ENCODE measurements at regions not wholly inside any gene's neighbourhood (a gene's known extent, or its start where the extent isn't known, plus 50 kb on each side); places are given as distances from the start of the nearest gene placed in this dataset.
A peak's percentile ranks its signal among the peaks of the same experiment; 100 is the strongest.

- no peak overlapping the region for H3K27ac Mint-ChIP-seq
- no peaks in the 10 kb centered on the region for H3K36me3 ChIP-seq (ENCODE audit: insufficient read depth, low read length)
- H3K27me3 ChIP-seq (ENCODE audit: insufficient read depth, low read length, poor library complexity, severe bottlenecking): no peaks in the 10 kb centered on the region
- H3K27me3 Mint-ChIP-seq: peaks cover 8 to 37% of the 10 kb centered on the region in 2 donors
- POLR2A ChIA-PET: no interaction called here
- H3K9me3 ChIP-seq (ENCODE audit: low read length): no peaks in the 10 kb centered on the region
- H3K36me3 Mint-ChIP-seq: no peaks in the 10 kb centered on the region
- H3K27ac ChIP-seq (ENCODE audit: low read depth, low read length): no peak overlapping the region
- CTCF ChIA-PET: no interaction called here
- H3K4me3 Mint-ChIP-seq: no peak overlapping the region
- no peak overlapping the region for H3K4me3 ChIP-seq (ENCODE audit: low read length)
- H3K9me3 Mint-ChIP-seq: no peaks in the 10 kb centered on the region
- no peak for DNase-seq
- no peaks in the 10 kb centered on the region for H3K4me1 Mint-ChIP-seq
- H3K4me1 ChIP-seq (ENCODE audit: insufficient read depth, low read length): no peaks in the 10 kb centered on the region
Measured at GRCh38 chr20:39225536-39225935, 263.4 kb downstream of the DHX35 start.

GRCh38 chr20:39222101-39222500, 260.0 kb downstream of the DHX35 start:
- Mint-ChIP-seq H3K4me1 (no peaks in the 10 kb centered on the region), H3K4me3 (no peak overlapping the region), H3K27ac (no peak overlapping the region), H3K9me3 (no peaks in the 10 kb centered on the region), H3K27me3 (peaks cover 8 to 39% of the 10 kb centered on the region in 2 donors), H3K36me3 (no peaks in the 10 kb centered on the region)
- no peak for DNase-seq
- H3K27ac ChIP-seq (ENCODE audit: low read depth, low read length): no peak overlapping the region
- ChIA-PET CTCF (no interaction called here), POLR2A (no interaction called here)
- no peaks in the 10 kb centered on the region for H3K4me1 ChIP-seq (ENCODE audit: insufficient read depth, low read length)
- no peaks in the 10 kb centered on the region for H3K36me3 ChIP-seq (ENCODE audit: insufficient read depth, low read length)
- no peak overlapping the region for H3K4me3 ChIP-seq (ENCODE audit: low read length)
- no peaks in the 10 kb centered on the region for H3K27me3 ChIP-seq (ENCODE audit: insufficient read depth, low read length, poor library complexity, severe bottlenecking)
- no peaks in the 10 kb centered on the region for H3K9me3 ChIP-seq (ENCODE audit: low read length)

- Histone ChIP-seq H3K4me3 (ENCODE audit: low read length) (no peak overlapping the region), H3K27me3 (ENCODE audit: insufficient read depth, low read length, poor library complexity, severe bottlenecking) (no peaks in the 10 kb centered on the region), H3K4me1 (ENCODE audit: insufficient read depth, low read length) (no peaks in the 10 kb centered on the region), H3K9me3 (ENCODE audit: low read length) (no peaks in the 10 kb centered on the region), H3K36me3 (ENCODE audit: insufficient read depth, low read length) (no peaks in the 10 kb centered on the region), H3K27ac (ENCODE audit: low read depth, low read length) (no peak overlapping the region)
- no peaks in the 10 kb centered on the region for H3K9me3 Mint-ChIP-seq
- ChIA-PET CTCF (no interaction called here), POLR2A (no interaction called here)
- no peak for DNase-seq
- peaks cover 13 to 23% of the 10 kb centered on the region in 2 donors for H3K27me3 Mint-ChIP-seq
- H3K36me3 Mint-ChIP-seq: no peaks in the 10 kb centered on the region
- no peak overlapping the region for H3K27ac Mint-ChIP-seq
- no peak overlapping the region for H3K4me3 Mint-ChIP-seq
- no peaks in the 10 kb centered on the region for H3K4me1 Mint-ChIP-seq
Measured at GRCh38 chr20:39216195-39216594, 254.1 kb downstream of the DHX35 start.

- no peak overlapping the region for H3K27ac Mint-ChIP-seq
- Histone ChIP-seq H3K27ac (ENCODE audit: low read depth, low read length) (no peak overlapping the region), H3K36me3 (ENCODE audit: insufficient read depth, low read length) (no peaks in the 10 kb centered on the region), H3K4me3 (ENCODE audit: low read length) (no peak overlapping the region), H3K4me1 (ENCODE audit: insufficient read depth, low read length) (no peaks in the 10 kb centered on the region), H3K27me3 (ENCODE audit: insufficient read depth, low read length, poor library complexity, severe bottlenecking) (no peaks in the 10 kb centered on the region), H3K9me3 (ENCODE audit: low read length) (no peaks in the 10 kb centered on the region)
- H3K27me3 Mint-ChIP-seq: peaks cover 13 to 14% of the 10 kb centered on the region in 2 donors
- no peak for DNase-seq
- H3K36me3 Mint-ChIP-seq: no peaks in the 10 kb centered on the region
- ChIA-PET POLR2A (no interaction called here), CTCF (no interaction called here)
- no peak overlapping the region for H3K4me3 Mint-ChIP-seq
- no peaks in the 10 kb centered on the region for H3K4me1 Mint-ChIP-seq
- H3K9me3 Mint-ChIP-seq: no peaks in the 10 kb centered on the region
Measured at GRCh38 chr20:39214828-39215227, 252.7 kb downstream of the DHX35 start.

GRCh38 chr20:39213476-39214145, 251.5 kb downstream of the DHX35 start:
- H3K27me3 Mint-ChIP-seq: peaks cover 14 to 15% of the 10 kb centered on the region in 2 donors
- H3K9me3 Mint-ChIP-seq: no peaks in the 10 kb centered on the region
- ChIA-PET CTCF (no interaction called here), POLR2A (no interaction called here)
- no peaks in the 10 kb centered on the region for H3K36me3 ChIP-seq (ENCODE audit: insufficient read depth, low read length)
- H3K36me3 Mint-ChIP-seq: no peaks in the 10 kb centered on the region
- H3K27ac ChIP-seq (ENCODE audit: low read depth, low read length): no peak overlapping the region
- no peaks in the 10 kb centered on the region for H3K4me1 ChIP-seq (ENCODE audit: insufficient read depth, low read length)
- no peak overlapping the region for H3K4me3 Mint-ChIP-seq
- H3K4me3 ChIP-seq (ENCODE audit: low read length): no peak overlapping the region
- no peak for DNase-seq
- H3K4me1 Mint-ChIP-seq: no peaks in the 10 kb centered on the region
- H3K27ac Mint-ChIP-seq: no peak overlapping the region
- no peaks in the 10 kb centered on the region for H3K9me3 ChIP-seq (ENCODE audit: low read length)
- H3K27me3 ChIP-seq (ENCODE audit: insufficient read depth, low read length, poor library complexity, severe bottlenecking): no peaks in the 10 kb centered on the region

- Mint-ChIP-seq H3K9me3 (no peaks in the 10 kb centered on the region), H3K27ac (no peak overlapping the region), H3K36me3 (no peaks in the 10 kb centered on the region), H3K4me1 (no peaks in the 10 kb centered on the region), H3K4me3 (no peak overlapping the region), H3K27me3 (peaks cover 13 to 14% of the 10 kb centered on the region in 2 donors)
- ChIA-PET CTCF (no interaction called here), POLR2A (no interaction called here)
- DNase-seq: no peak
- H3K36me3 ChIP-seq (ENCODE audit: insufficient read depth, low read length): no peaks in the 10 kb centered on the region
- no peaks in the 10 kb centered on the region for H3K27me3 ChIP-seq (ENCODE audit: insufficient read depth, low read length, poor library complexity, severe bottlenecking)
- H3K9me3 ChIP-seq (ENCODE audit: low read length): no peaks in the 10 kb centered on the region
- H3K27ac ChIP-seq (ENCODE audit: low read depth, low read length): no peak overlapping the region
- no peak overlapping the region for H3K4me3 ChIP-seq (ENCODE audit: low read length)
- H3K4me1 ChIP-seq (ENCODE audit: insufficient read depth, low read length): no peaks in the 10 kb centered on the region
Measured at GRCh38 chr20:39211060-39211748, 249.1 kb downstream of the DHX35 start.

GRCh38 chr20:39210341-39211036, 248.3 kb downstream of the DHX35 start:
- DNase-seq: no peak
- Histone ChIP-seq H3K27ac (ENCODE audit: low read depth, low read length) (no peak overlapping the region), H3K4me1 (ENCODE audit: insufficient read depth, low read length) (no peaks in the 10 kb centered on the region), H3K4me3 (ENCODE audit: low read length) (no peak overlapping the region), H3K9me3 (ENCODE audit: low read length) (no peaks in the 10 kb centered on the region), H3K27me3 (ENCODE audit: insufficient read depth, low read length, poor library complexity, severe bottlenecking) (no peaks in the 10 kb centered on the region), H3K36me3 (ENCODE audit: insufficient read depth, low read length) (no peaks in the 10 kb centered on the region)
- Mint-ChIP-seq H3K4me1 (no peaks in the 10 kb centered on the region), H3K36me3 (no peaks in the 10 kb centered on the region), H3K4me3 (peak overlapping the region in 1 of 7 donors; percentile 55), H3K27me3 (peaks cover 11 to 12% of the 10 kb centered on the region in 2 donors), H3K9me3 (no peaks in the 10 kb centered on the region), H3K27ac (no peak overlapping the region)
- ChIA-PET CTCF (no interaction called here), POLR2A (no interaction called here)

GRCh38 chr20:39206899-39207564, 244.9 kb downstream of the DHX35 start:
- ChIA-PET POLR2A (no interaction called here), CTCF (no interaction called here)
- DNase-seq: no peak
- Mint-ChIP-seq H3K9me3 (peaks cover 0 to 4% (median 2%) of the 10 kb centered on the region in 5 donors), H3K4me3 (no peak overlapping the region), H3K27ac (no peak overlapping the region), H3K4me1 (no peaks in the 10 kb centered on the region), H3K27me3 (peaks cover 8 to 12% of the 10 kb centered on the region in 2 donors), H3K36me3 (no peaks in the 10 kb centered on the region)
- no peaks in the 10 kb centered on the region for H3K4me1 ChIP-seq (ENCODE audit: insufficient read depth, low read length)
- H3K9me3 ChIP-seq (ENCODE audit: low read length): no peaks in the 10 kb centered on the region
- no peaks in the 10 kb centered on the region for H3K36me3 ChIP-seq (ENCODE audit: insufficient read depth, low read length)
- H3K4me3 ChIP-seq (ENCODE audit: low read length): no peak overlapping the region
- no peaks in the 10 kb centered on the region for H3K27me3 ChIP-seq (ENCODE audit: insufficient read depth, low read length, poor library complexity, severe bottlenecking)
- no peak overlapping the region for H3K27ac ChIP-seq (ENCODE audit: low read depth, low read length)
